Spleen (tissue), 11 donors: ENCODE measurements at regions not wholly inside any gene's neighbourhood (a gene's known extent, or its start where the extent isn't known, plus 50 kb on each side); places are given as distances from the start of the nearest gene placed in this dataset.

Experiments
- DNase-seq: peaks from one replicate; pipeline ENCODE4 v3.0.0-alpha.2; 2020
- H3K27ac ChIP-seq, 8 donors: fragments of 200-600 bp; sonication (generic) in 7 of 8; 1 replicate in 4 of 8; 2 replicates in 4 of 8; pipeline versions ENCODE4 v1.5.0 to v1.8.0; 2016 to 2021; ENCODE audit warnings: inconsistent platforms in 4 of 8, mild to moderate bottlenecking in 4 of 8, moderate library complexity in 1 of 8
- H3K27me3 ChIP-seq, 7 donors: fragments of 200-600 bp; sonication (generic) in 6 of 7; replicated peaks in 1 of 7; 1 replicate in 4 of 7; 2 replicates in 3 of 7; pipeline versions ENCODE4 v1.5.0 to v1.8.0; 2016 to 2021; ENCODE audit warnings: inconsistent platforms in 3 of 7, mild to moderate bottlenecking in 1 of 7
- H3K36me3 ChIP-seq, 6 donors: fragments of 200-600 bp; sonication (generic) in 5 of 6; 1 replicate in 4 of 6; 2 replicates in 2 of 6; pipeline versions ENCODE4 v1.5.0 to v1.8.0; 2016 to 2021; ENCODE audit warnings: inconsistent platforms in 2 of 6
- H3K4me1 ChIP-seq, 6 donors: fragments of 200-600 bp; sonication (generic) in 5 of 6; 1 replicate in 3 of 6; 2 replicates in 3 of 6; pipeline versions ENCODE4 v1.5.0 to v1.8.0; 2016 to 2021; ENCODE audit warnings: inconsistent platforms in 3 of 6
- H3K4me3 ChIP-seq, 8 donors: fragments of 200-600 bp; sonication (generic) in 7 of 8; 1 replicate in 4 of 8; 2 replicates in 4 of 8; pipeline versions ENCODE4 v1.5.0 to v1.8.0; 2016 to 2021; ENCODE audit warnings: inconsistent platforms in 4 of 8, mild to moderate bottlenecking in 4 of 8, moderate library complexity in 2 of 8
- H3K9me3 ChIP-seq, 8 donors: fragments of 200-600 bp; sonication (generic) in 7 of 8; 1 replicate in 4 of 8; 2 replicates in 4 of 8; pipeline versions ENCODE4 v1.5.0 to v1.8.0; 2016 to 2021; ENCODE audit warnings: inconsistent platforms in 4 of 8
- CTCF ChIP-seq, 11 experiments: fragments of 200-600 bp in 7 of 11; fragments of 450-650 bp in 4 of 11; sonication (generic) in 4 of 11; IDR thresholded peaks in 8 of 11; conservative IDR thresholded peaks in 3 of 11; 1 replicate in 7 of 11; 2 replicates in 4 of 11; pipeline versions ENCODE4 v1.4.0 to v1.8.0; 2016 to 2021; ENCODE audit warnings: antibody characterized with exemption in 11 of 11, inconsistent platforms in 4 of 11, mild to moderate bottlenecking in 1 of 11
- POLR2A ChIP-seq, 3 donors: fragments of 450-650 bp; IDR thresholded peaks; one replicate each; pipeline ENCODE4 v1.5.1; 2017; ENCODE audit warnings: antibody characterized with exemption in 3 of 3, mild to moderate bottlenecking in 1 of 3
- POLR2AphosphoS5 ChIP-seq, 3 donors: sonication (generic); formaldehyde crosslinking; IDR thresholded peaks; one replicate each; pipeline ENCODE4 v1.5.1; 2017; ENCODE audit warnings: antibody characterized with exemption in 3 of 3
- WGBS, 5 donors: extraction: QIAGEN DNeasy Blood & Tissue Kit in 3 of 5; methylation state at CpG; one replicate each; pipeline versions ENCODE4 v1.1.5 to v1.1.7; 2013 to 2018; 5-methylcytosine and 5-hydroxymethylcytosine counted together
- intact Hi-C: fragments of 100-400 bp; cut with DNase I; formaldehyde crosslinking; loops from one replicate; pipeline ENCODE4 v1.15.0; 2023; ENCODE audit warnings: low total_unique reads
- donor health status: healthy with polysubstance abuse.
- donor health status: DM: no; HTN: no; CAD: no; lungs with moderate emphysema.
- donor health status: DM: no; HTN: no; CAD: no.
- donor health status: Bipolar disorder and iron deficiency.
- donor health status: healthy.
- donor health status: DM: no; HTN: no; CAD: no.
- donor health status: DM: yes; HTN: yes; CAD: no.

- no peak overlapping the region for H3K4me3 ChIP-seq
- 91 to 97% (median 92%) methylated on average over 3 of the region's 3 CpGs for WGBS, 5 donors
- TF ChIP-seq POLR2AphosphoS5 (IDR thresholded peaks at IDR 0.05), result no peak
- TF ChIP-seq CTCF (IDR thresholded peaks at IDR 0.05 in 8 of 11, conservative IDR thresholded peaks at IDR 0.05 in 3 of 11), result no peak
- TF ChIP-seq POLR2A (IDR thresholded peaks at IDR 0.05), result no peak
- H3K4me1 ChIP-seq, result no peaks in the 10 kb centered on the region
- peaks cover 0 to 18% (median 0%) of the 10 kb centered on the region in 7 donors for H3K27me3 ChIP-seq
- intact Hi-C loops, result no loop called here
- H3K27ac ChIP-seq, result no peak overlapping the region
- no peak for DNase-seq
- H3K36me3 ChIP-seq, result no peaks in the 10 kb centered on the region
- peaks cover 0 to 11% (median 0%) of the 10 kb centered on the region in 8 donors for H3K9me3 ChIP-seq
Measured at GRCh38 chr16:26673011-26673410, 393.7 kb upstream of the C16orf82 start.

- H3K36me3 ChIP-seq, result no peaks in the 10 kb centered on the region
- intact Hi-C loops, result no loop called here
- 62 to 84% (median 81%) methylated on average over 4 of the region's 4 CpGs for WGBS, 5 donors
Measured at GRCh38 chr16:26680671-26681070, 386.1 kb upstream of the C16orf82 start.

GRCh38 chr16:26688105-26688504, 378.6 kb upstream of the C16orf82 start:
- Histone ChIP-seq H3K4me1 (no peaks in the 10 kb centered on the region), H3K36me3 (no peaks in the 10 kb centered on the region), H3K4me3 (no peak overlapping the region), H3K27me3 (peaks cover 0 to 35% (median 0%) of the 10 kb centered on the region in 7 donors), H3K27ac (no peak overlapping the region), H3K9me3 (no peaks in the 10 kb centered on the region)
- no peak for DNase-seq
- no peak for TF ChIP-seq POLR2AphosphoS5 (IDR thresholded peaks at IDR 0.05)
- WGBS, 5 donors, result 68 to 79% (median 72%) methylated on average over 2 of the region's 2 CpGs
- intact Hi-C loops, result no loop called here

More at GRCh38 chr16:26680671-26681070, 386.1 kb upstream of the C16orf82 start:
- Histone ChIP-seq H3K27me3 (no peaks in the 10 kb centered on the region), H3K9me3 (no peaks in the 10 kb centered on the region), H3K4me1 (no peaks in the 10 kb centered on the region), H3K4me3 (no peak overlapping the region), H3K27ac (no peak overlapping the region)
- no peak for DNase-seq
- TF ChIP-seq POLR2A (IDR thresholded peaks at IDR 0.05) (no peak), CTCF (IDR thresholded peaks at IDR 0.05 in 8 of 11, conservative IDR thresholded peaks at IDR 0.05 in 3 of 11) (no peak), POLR2AphosphoS5 (IDR thresholded peaks at IDR 0.05) (no peak)

- 58 to 74% (median 59%) methylated on average over 7 of the region's 7 CpGs for WGBS, 5 donors
- Histone ChIP-seq H3K4me3 (no peak overlapping the region), H3K36me3 (no peaks in the 10 kb centered on the region), H3K27ac (no peak overlapping the region), H3K9me3 (no peaks in the 10 kb centered on the region), H3K27me3 (peaks cover 0 to 36% (median 0%) of the 10 kb centered on the region in 7 donors), H3K4me1 (no peaks in the 10 kb centered on the region)
- DNase-seq, result no peak
- no peak for TF ChIP-seq POLR2AphosphoS5 (IDR thresholded peaks at IDR 0.05)
- no peak for TF ChIP-seq CTCF (IDR thresholded peaks at IDR 0.05 in 8 of 11, conservative IDR thresholded peaks at IDR 0.05 in 3 of 11)
- TF ChIP-seq POLR2A (IDR thresholded peaks at IDR 0.05), result no peak
- intact Hi-C loops, result no loop called here
Measured at GRCh38 chr16:26688699-26689098, 378.0 kb upstream of the C16orf82 start.

GRCh38 chr16:26692658-26693057, 374.1 kb upstream of the C16orf82 start:
- no peaks in the 10 kb centered on the region for H3K36me3 ChIP-seq
- WGBS, 5 donors, result 77 to 88% (median 87%) methylated on average over 1 of the region's 1 CpG
- H3K27ac ChIP-seq, result no peak overlapping the region
- H3K27me3 ChIP-seq, result peaks cover 0 to 62% (median 0%) of the 10 kb centered on the region in 7 donors
- intact Hi-C loops, result no loop called here
- H3K4me1 ChIP-seq, result no peaks in the 10 kb centered on the region
- H3K9me3 ChIP-seq, result peaks cover 0 to 9% (median 0%) of the 10 kb centered on the region in 8 donors
- DNase-seq, result no peak
- TF ChIP-seq POLR2AphosphoS5 (IDR thresholded peaks at IDR 0.05), result no peak
- no peak for TF ChIP-seq POLR2A (IDR thresholded peaks at IDR 0.05)
- TF ChIP-seq CTCF (IDR thresholded peaks at IDR 0.05 in 8 of 11, conservative IDR thresholded peaks at IDR 0.05 in 3 of 11), result no peak
- no peak overlapping the region for H3K4me3 ChIP-seq
